ENCODE measurements at regions not wholly inside any gene's neighbourhood (a gene's known extent, or its start where the extent isn't known, plus 50 kb on each side); places are given as distances from the start of the nearest gene placed in this dataset.

GRCh38 chr11:70713988-70714665 is 315.8 kb downstream of the CTTN start:
- Histone ChIP-seq H3K4me1 (ENCODE audit: insufficient read depth, low read length) (no peaks in the 10 kb centered on the region), H3K27ac (ENCODE audit: extremely low read length, insufficient read depth, low read length) (no peak overlapping the region), H3K27me3 (ENCODE audit: control insufficient read depth in 1 of 2, insufficient read depth in 2 of 2, low read length in 2 of 2) (no peaks in the 10 kb centered on the region), H3K4me3 (replicated peaks in 1 of 3; ENCODE audit: insufficient read depth in 1 of 3, low read depth in 2 of 3, low read length in 3 of 3) (no peak overlapping the region), H3K9ac (ENCODE audit: insufficient read depth, low read depth, low read length) (no peak overlapping the region), H3K36me3 (replicated peaks in 1 of 2; ENCODE audit: control insufficient read depth in 1 of 2, insufficient read depth in 2 of 2, low read length in 2 of 2) (peaks cover 6 to 24% of the 10 kb centered on the region in 2 experiments; a peak in 4 of 5 replicates), H2AFZ (ENCODE audit: low read length) (no peak overlapping the region), H3K4me2 (ENCODE audit: low read depth, low read length) (no peak overlapping the region), H3K9me3 (ENCODE audit: low read length) (no peaks in the 10 kb centered on the region), H3K79me2 (ENCODE audit: insufficient read depth, low read length) (no peaks in the 10 kb centered on the region), H4K20me1 (ENCODE audit: insufficient read depth, low read length) (no peaks in the 10 kb centered on the region)
- ATAC-seq, result no peak
- in situ Hi-C loops (cut with HindIII; ENCODE audit: extremely low pct_ligation_motif_present, low pct_unique_long_range_greater_than_20kb), result no loop called here
- WGBS (ENCODE audit: low lambda C conversion rate), result 94% methylated on average over 10 of the region's 10 CpGs
- POLR2A ChIA-PET, result no interaction called here
- intact Hi-C loops (cut with micrococcal nuclease; ENCODE audit: unreplicated experiment), result no loop called here
- BruUV-seq (replicated peaks), result no TSS peak
- no peak for TF ChIP-seq IKZF4 (CRISPR knock-in tag; IDR thresholded peaks at IDR 0.05; ENCODE audit: borderline replicate concordance, low read depth, not compliant biosample characterization)
- TF ChIP-seq DDIT3 (CRISPR knock-in tag; IDR thresholded peaks at IDR 0.05), result no peak
- no peak for DNase-seq (ENCODE audit: low spot score)
- CTCF ChIA-PET (ENCODE audit: low intra/inter-chr PET ratio, low total read pairs), result no interaction called here
- no peak for FAIRE-seq

- intact Hi-C loops (cut with micrococcal nuclease; ENCODE audit: unreplicated experiment) (no loop called here), in situ Hi-C loops (cut with HindIII; ENCODE audit: extremely low pct_ligation_motif_present, low pct_unique_long_range_greater_than_20kb) (no loop called here)
- no peak overlapping the region for H3K9ac ChIP-seq (ENCODE audit: insufficient read depth, low read depth, low read length)
- TF ChIP-seq PHF20 (CRISPR knock-in tag; IDR thresholded peaks at IDR 0.05), result no peak
- no peak for TF ChIP-seq ZNF260 (CRISPR knock-in tag; IDR thresholded peaks at IDR 0.05; ENCODE audit: borderline replicate concordance, low read depth)
- TF ChIP-seq RCOR2 (CRISPR knock-in tag; IDR thresholded peaks at IDR 0.05), result no peak
- no peak for TF ChIP-seq PRDM15 (CRISPR knock-in tag; IDR thresholded peaks at IDR 0.05)
- no peak for ATAC-seq
- WGBS (ENCODE audit: low lambda C conversion rate), result 92% methylated on average over 9 of the region's 15 CpGs
- no peaks in the 10 kb centered on the region for H3K27me3 ChIP-seq (ENCODE audit: control insufficient read depth in 1 of 2, insufficient read depth in 2 of 2, low read length in 2 of 2)
- no peak overlapping the region for H2AFZ ChIP-seq (ENCODE audit: low read length)
- H4K20me1 ChIP-seq (ENCODE audit: insufficient read depth, low read length), result no peaks in the 10 kb centered on the region
- no peaks in the 10 kb centered on the region for H3K4me1 ChIP-seq (ENCODE audit: insufficient read depth, low read length)
- peaks cover 8 to 24% of the 10 kb centered on the region in 2 experiments; a peak in 4 of 5 replicates for H3K36me3 ChIP-seq (replicated peaks in 1 of 2; ENCODE audit: control insufficient read depth in 1 of 2, insufficient read depth in 2 of 2, low read length in 2 of 2)
- ChIA-PET POLR2A (no interaction called here), CTCF (ENCODE audit: low intra/inter-chr PET ratio, low total read pairs) (no interaction called here)
- no peak for DNase-seq (ENCODE audit: low spot score)
- H3K27ac ChIP-seq (ENCODE audit: extremely low read length, insufficient read depth, low read length), result no peak overlapping the region
- FAIRE-seq, result no peak
- no peak overlapping the region for H3K4me3 ChIP-seq (replicated peaks in 1 of 3; ENCODE audit: insufficient read depth in 1 of 3, low read depth in 2 of 3, low read length in 3 of 3)
- BruUV-seq (replicated peaks), result no TSS peak
- H3K79me2 ChIP-seq (ENCODE audit: insufficient read depth, low read length), result no peaks in the 10 kb centered on the region
- no peaks in the 10 kb centered on the region for H3K9me3 ChIP-seq (ENCODE audit: low read length)
- no peak overlapping the region for H3K4me2 ChIP-seq (ENCODE audit: low read depth, low read length)
Measured at GRCh38 chr11:70715166-70715951, 317.0 kb downstream of the CTTN start.
